ENCODE measurements at regions not wholly inside any gene's neighbourhood (a gene's known extent, or its start where the extent isn't known, plus 50 kb on each side); places are given as distances from the start of the nearest gene placed in this dataset.
"Not testable (repeated sequence)": the region's sequence is repeated elsewhere in the genome, so short reads cannot be mapped to it uniquely, and the experiment has no call there.

- H3K4me3 ChIP-seq (ENCODE audit: low read length): no peak overlapping the region
- H3K4me1 ChIP-seq (ENCODE audit: control insufficient read depth, insufficient read depth, low read length): no peaks in the 10 kb centered on the region
- no peaks in the 10 kb centered on the region for H3K36me3 ChIP-seq (ENCODE audit: control insufficient read depth, insufficient read depth, low read length)
- no peak overlapping the region for H3K27ac ChIP-seq (ENCODE audit: low read length)
- H3K27me3 ChIP-seq (ENCODE audit: control insufficient read depth, insufficient read depth, low read length): no peaks in the 10 kb centered on the region
- H3K9me3 ChIP-seq (ENCODE audit: control insufficient read depth, low read depth, low read length): no peaks in the 10 kb centered on the region
- DNase-seq: no peak
Measured at GRCh38 chr3:86887876-86888275, 103.1 kb downstream of the VGLL3 start.

- Histone ChIP-seq H3K4me1 (ENCODE audit: control insufficient read depth, insufficient read depth, low read length) (no peaks in the 10 kb centered on the region), H3K27me3 (ENCODE audit: control insufficient read depth, insufficient read depth, low read length) (no peaks in the 10 kb centered on the region), H3K4me3 (ENCODE audit: low read length) (no peak overlapping the region), H3K9me3 (ENCODE audit: control insufficient read depth, low read depth, low read length) (no peaks in the 10 kb centered on the region), H3K36me3 (ENCODE audit: control insufficient read depth, insufficient read depth, low read length) (no peaks in the 10 kb centered on the region), H3K27ac (ENCODE audit: low read length) (no peak overlapping the region)
- 80% methylated on average over 3 of the region's 6 CpGs for WGBS (ENCODE audit: insufficient coverage, low lambda C conversion rate)
- no peak for DNase-seq
Measured at GRCh38 chr3:86880066-86880465, 110.9 kb downstream of the VGLL3 start.

DNA sequence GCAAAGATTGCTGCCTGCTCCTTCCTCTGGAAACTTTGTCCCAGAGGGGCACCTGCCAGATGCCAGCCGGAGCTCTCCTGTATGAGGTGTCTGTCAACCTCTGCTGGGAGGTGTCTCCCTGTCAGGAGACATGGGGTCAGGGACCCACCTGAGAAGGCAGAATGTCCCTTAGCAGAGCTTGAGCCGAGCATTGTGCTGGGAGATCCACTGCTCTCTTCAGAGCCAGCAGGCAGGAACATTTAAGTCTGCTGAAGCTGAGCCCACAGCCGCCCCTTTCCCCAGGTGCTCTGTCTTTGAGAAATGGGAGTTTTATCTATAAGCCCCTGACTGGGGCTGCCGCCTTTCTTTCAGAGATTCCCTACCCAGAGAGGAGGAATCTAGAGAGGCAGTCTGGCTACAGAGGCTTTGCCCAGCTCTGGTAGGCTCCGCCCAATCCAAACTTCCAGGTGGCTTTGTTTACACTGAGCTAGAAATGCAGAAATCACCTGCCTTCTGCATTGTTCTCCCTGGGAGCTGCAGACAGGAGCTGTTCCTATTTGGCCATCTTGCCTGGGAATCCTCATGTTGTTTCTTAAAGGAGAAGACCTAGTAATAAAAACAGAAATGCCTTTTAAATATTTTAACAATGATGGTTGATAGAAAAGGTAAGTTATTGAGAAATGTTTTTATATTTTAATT lies 114.3 kb downstream of the VGLL3 start:
- not testable (repeated sequence) for H3K36me3 ChIP-seq (ENCODE audit: control insufficient read depth, insufficient read depth, low read length); H3K9me3 ChIP-seq (ENCODE audit: control insufficient read depth, low read depth, low read length); H3K4me3 ChIP-seq (ENCODE audit: low read length); H3K4me1 ChIP-seq (ENCODE audit: control insufficient read depth, insufficient read depth, low read length); H3K27me3 ChIP-seq (ENCODE audit: control insufficient read depth, insufficient read depth, low read length); DNase-seq; H3K27ac ChIP-seq (ENCODE audit: low read length)
- WGBS (ENCODE audit: insufficient coverage, low lambda C conversion rate): no CpG with 5 or more reads among the region's 5 CpGs

DNA sequence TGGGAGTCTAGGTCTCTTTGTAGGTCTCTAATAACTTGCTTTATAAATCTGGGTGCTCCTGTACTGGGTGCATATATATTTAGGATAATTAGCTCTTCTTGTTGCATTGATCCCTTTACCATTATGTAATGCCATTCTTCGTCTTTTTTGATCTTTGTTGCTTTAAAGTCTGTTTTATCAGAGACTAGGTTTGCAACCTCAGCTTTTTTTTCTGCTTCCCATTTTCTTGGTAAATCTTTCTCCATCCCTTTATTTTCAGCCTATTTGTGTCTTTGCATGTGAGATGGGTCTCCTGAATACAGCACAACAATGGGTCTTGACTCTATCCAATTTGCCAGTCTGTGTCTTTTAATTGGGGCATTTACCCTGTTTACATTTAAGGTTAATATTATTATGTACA lies 116.2 kb downstream of the VGLL3 start:
- H3K9me3 ChIP-seq (ENCODE audit: control insufficient read depth, low read depth, low read length); H3K4me3 ChIP-seq (ENCODE audit: low read length); H3K4me1 ChIP-seq (ENCODE audit: control insufficient read depth, insufficient read depth, low read length); DNase-seq; H3K36me3 ChIP-seq (ENCODE audit: control insufficient read depth, insufficient read depth, low read length); H3K27ac ChIP-seq (ENCODE audit: low read length); H3K27me3 ChIP-seq (ENCODE audit: control insufficient read depth, insufficient read depth, low read length): not testable (repeated sequence)
- WGBS (ENCODE audit: insufficient coverage, low lambda C conversion rate): 100% methylated on average over 1 of the region's 1 CpG

GRCh38 chr3:86869566-86869965 lies 121.4 kb downstream of the VGLL3 start:
- H3K27me3 ChIP-seq (ENCODE audit: control insufficient read depth, insufficient read depth, low read length): no peaks in the 10 kb centered on the region
- no peaks in the 10 kb centered on the region for H3K4me1 ChIP-seq (ENCODE audit: control insufficient read depth, insufficient read depth, low read length)
- WGBS (ENCODE audit: insufficient coverage, low lambda C conversion rate): no CpG with 5 or more reads among the region's 4 CpGs
- H3K36me3 ChIP-seq (ENCODE audit: control insufficient read depth, insufficient read depth, low read length): no peaks in the 10 kb centered on the region
- no peak overlapping the region for H3K4me3 ChIP-seq (ENCODE audit: low read length)
- H3K9me3 ChIP-seq (ENCODE audit: control insufficient read depth, low read depth, low read length): no peaks in the 10 kb centered on the region
- DNase-seq: no peak
- no peak overlapping the region for H3K27ac ChIP-seq (ENCODE audit: low read length)

DNA sequence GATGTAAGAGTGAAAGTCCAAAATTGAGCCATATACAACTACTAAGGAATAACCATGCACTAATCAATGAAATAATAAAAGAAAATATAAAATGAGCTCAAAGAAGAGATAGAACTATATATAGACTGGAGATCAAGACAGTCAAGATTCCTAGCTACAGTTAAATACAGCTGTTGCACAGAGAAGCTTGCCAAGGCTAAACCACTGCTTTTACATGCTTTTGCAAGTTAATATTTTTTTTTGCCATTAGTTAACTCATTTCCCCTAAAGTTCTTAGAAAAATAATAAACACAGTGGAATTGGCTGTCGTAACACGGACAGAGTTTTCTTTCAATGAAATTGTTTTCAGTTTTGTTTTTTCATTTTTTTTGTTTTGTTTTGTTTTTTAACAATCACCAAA lies 123.0 kb downstream of the VGLL3 start:
- Histone ChIP-seq H3K36me3 (ENCODE audit: control insufficient read depth, insufficient read depth, low read length) (no peaks in the 10 kb centered on the region), H3K4me1 (ENCODE audit: control insufficient read depth, insufficient read depth, low read length) (no peaks in the 10 kb centered on the region), H3K9me3 (ENCODE audit: control insufficient read depth, low read depth, low read length) (no peaks in the 10 kb centered on the region), H3K27ac (ENCODE audit: low read length) (no peak overlapping the region), H3K4me3 (ENCODE audit: low read length) (no peak overlapping the region), H3K27me3 (ENCODE audit: control insufficient read depth, insufficient read depth, low read length) (no peaks in the 10 kb centered on the region)
- 59% methylated on average over 2 of the region's 2 CpGs for WGBS (ENCODE audit: insufficient coverage, low lambda C conversion rate)
- DNase-seq: no peak

DNA sequence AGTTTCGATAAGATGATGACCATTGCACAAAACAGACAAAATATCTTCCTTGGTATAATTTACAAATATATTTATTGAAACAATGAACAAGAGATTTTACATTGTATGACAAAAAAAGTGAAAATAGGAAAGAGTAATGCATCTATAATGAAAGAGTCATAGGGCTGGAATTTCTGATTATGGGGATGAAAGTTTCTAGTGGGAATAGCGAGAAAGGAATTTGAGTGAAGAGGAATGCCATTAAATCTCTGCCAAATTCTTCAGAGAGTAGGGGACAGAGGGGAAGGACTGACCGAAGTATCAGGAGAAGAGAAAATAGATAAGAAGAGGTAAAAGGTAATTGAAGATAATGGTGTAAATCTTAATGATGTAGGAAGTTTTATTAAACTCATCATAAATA lies 125.4 kb downstream of the VGLL3 start:
- H3K4me3 ChIP-seq (ENCODE audit: low read length): no peak overlapping the region
- no peaks in the 10 kb centered on the region for H3K36me3 ChIP-seq (ENCODE audit: control insufficient read depth, insufficient read depth, low read length)
- no peak for DNase-seq
- WGBS (ENCODE audit: insufficient coverage, low lambda C conversion rate): 63% methylated on average over 2 of the region's 3 CpGs
- no peaks in the 10 kb centered on the region for H3K9me3 ChIP-seq (ENCODE audit: control insufficient read depth, low read depth, low read length)
- H3K27ac ChIP-seq (ENCODE audit: low read length): no peak overlapping the region
- no peaks in the 10 kb centered on the region for H3K27me3 ChIP-seq (ENCODE audit: control insufficient read depth, insufficient read depth, low read length)
- no peaks in the 10 kb centered on the region for H3K4me1 ChIP-seq (ENCODE audit: control insufficient read depth, insufficient read depth, low read length)

- Histone ChIP-seq H3K4me1 (ENCODE audit: control insufficient read depth, insufficient read depth, low read length) (no peaks in the 10 kb centered on the region), H3K36me3 (ENCODE audit: control insufficient read depth, insufficient read depth, low read length) (no peaks in the 10 kb centered on the region), H3K4me3 (ENCODE audit: low read length) (no peak overlapping the region), H3K27me3 (ENCODE audit: control insufficient read depth, insufficient read depth, low read length) (no peaks in the 10 kb centered on the region), H3K9me3 (ENCODE audit: control insufficient read depth, low read depth, low read length) (no peaks in the 10 kb centered on the region), H3K27ac (ENCODE audit: low read length) (no peak overlapping the region)
- no peak for DNase-seq
- no CpG with 5 or more reads among the region's 1 CpG for WGBS (ENCODE audit: insufficient coverage, low lambda C conversion rate)
Measured at GRCh38 chr3:86856711-86857110, 134.2 kb downstream of the VGLL3 start.

DNA sequence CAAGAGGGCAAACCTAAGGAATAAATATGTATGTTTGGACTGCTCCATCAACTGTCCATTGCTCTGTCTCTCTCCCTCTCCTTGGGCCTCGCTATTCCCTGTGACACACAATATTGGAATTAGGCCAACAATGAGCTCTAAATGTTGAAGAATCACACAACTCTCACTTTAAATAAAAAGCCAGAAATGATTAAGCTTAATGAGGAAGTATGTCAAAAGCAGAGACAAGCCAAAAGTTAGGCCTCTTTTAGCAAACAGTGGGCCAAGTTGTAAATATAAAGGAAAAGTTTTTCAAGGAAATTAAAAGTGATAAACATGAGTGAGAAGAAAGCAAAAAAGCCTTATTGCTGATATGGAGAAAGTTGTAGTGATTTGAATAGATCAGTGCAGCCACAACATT lies 141.0 kb downstream of the VGLL3 start:
- Histone ChIP-seq H3K4me3 (ENCODE audit: low read length) (no peak overlapping the region), H3K9me3 (ENCODE audit: control insufficient read depth, low read depth, low read length) (no peaks in the 10 kb centered on the region), H3K36me3 (ENCODE audit: control insufficient read depth, insufficient read depth, low read length) (no peaks in the 10 kb centered on the region), H3K4me1 (ENCODE audit: control insufficient read depth, insufficient read depth, low read length) (no peaks in the 10 kb centered on the region), H3K27me3 (ENCODE audit: control insufficient read depth, insufficient read depth, low read length) (no peaks in the 10 kb centered on the region), H3K27ac (ENCODE audit: low read length) (no peak overlapping the region)
- WGBS (ENCODE audit: insufficient coverage, low lambda C conversion rate): no CpG with 5 or more reads among the region's 1 CpG
- DNase-seq: no peak

GRCh38 chr3:86845726-86846125 lies 145.2 kb downstream of the VGLL3 start:
- Histone ChIP-seq H3K9me3 (ENCODE audit: control insufficient read depth, low read depth, low read length) (no peaks in the 10 kb centered on the region), H3K27me3 (ENCODE audit: control insufficient read depth, insufficient read depth, low read length) (no peaks in the 10 kb centered on the region), H3K27ac (ENCODE audit: low read length) (no peak overlapping the region), H3K4me1 (ENCODE audit: control insufficient read depth, insufficient read depth, low read length) (no peaks in the 10 kb centered on the region), H3K36me3 (ENCODE audit: control insufficient read depth, insufficient read depth, low read length) (no peaks in the 10 kb centered on the region), H3K4me3 (ENCODE audit: low read length) (no peak overlapping the region)
- WGBS (ENCODE audit: insufficient coverage, low lambda C conversion rate): 100% methylated on average over 1 of the region's 4 CpGs
- DNase-seq: no peak

DNA sequence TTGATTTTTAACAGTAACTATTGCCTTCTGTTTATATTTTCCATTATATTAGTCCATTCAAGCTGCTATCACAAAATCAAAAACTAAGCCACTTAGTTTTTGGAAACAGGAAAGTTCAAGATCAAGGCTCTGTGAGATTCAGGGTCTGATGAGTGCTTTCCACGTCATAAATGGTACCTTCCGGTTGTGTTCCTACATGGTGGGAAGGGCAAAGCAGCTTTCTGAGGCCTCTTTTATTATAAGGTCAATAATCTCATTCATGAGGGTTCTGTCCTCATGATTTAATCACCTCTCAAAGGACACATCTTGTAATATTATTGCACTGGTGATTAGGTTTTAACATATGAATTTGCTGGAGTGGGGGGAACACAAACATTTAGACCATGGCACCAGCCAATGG lies 152.0 kb downstream of the VGLL3 start:
- WGBS (ENCODE audit: insufficient coverage, low lambda C conversion rate): no CpG with 5 or more reads among the region's 2 CpGs
- Histone ChIP-seq H3K36me3 (ENCODE audit: control insufficient read depth, insufficient read depth, low read length) (no peaks in the 10 kb centered on the region), H3K4me1 (ENCODE audit: control insufficient read depth, insufficient read depth, low read length) (no peaks in the 10 kb centered on the region), H3K9me3 (ENCODE audit: control insufficient read depth, low read depth, low read length) (no peaks in the 10 kb centered on the region), H3K27ac (ENCODE audit: low read length) (no peak overlapping the region), H3K4me3 (ENCODE audit: low read length) (no peak overlapping the region), H3K27me3 (ENCODE audit: control insufficient read depth, insufficient read depth, low read length) (no peaks in the 10 kb centered on the region)
- no peak for DNase-seq
